RWPE2 (cell line): ENCODE measurements at regions not wholly inside any gene's neighbourhood (a gene's known extent, or its start where the extent isn't known, plus 50 kb on each side); places are given as distances from the start of the nearest gene placed in this dataset.

Experiments used
- ATAC-seq: fragments of 200-7000 bp; cut with Tn5 transposase; 3 replicates; pipeline ENCODE4 v1.9.1; 2021; ENCODE audit warnings: low read depth
- DNase-seq: peaks from one replicate; pipeline ENCODE4 v3.0.0-alpha.2; 2020; ENCODE audit warnings: low spot score
- H3K27ac ChIP-seq: fragments of 450-650 bp; 2 replicates; pipeline ENCODE4 v1.5.1; 2017; ENCODE audit warnings: mild to moderate bottlenecking; ENCODE audit not compliant: poor library complexity, severe bottlenecking
- H3K27me3 ChIP-seq: fragments of 250-450 bp; sonication (Bioruptor Pico); 2 replicates; pipeline ENCODE4 v1.5.1; 2021; ENCODE audit warnings: mild to moderate bottlenecking, moderate library complexity; ENCODE audit not compliant: insufficient read depth, poor library complexity, severe bottlenecking
- H3K36me3 ChIP-seq: fragments of 250-450 bp; sonication (Bioruptor Pico); 2 replicates; pipeline ENCODE4 v1.5.1; 2020; ENCODE audit warnings: low read depth, mild to moderate bottlenecking, moderate library complexity
- H3K4me1 ChIP-seq: fragments of 250-450 bp; sonication (Bioruptor Pico); 2 replicates; pipeline ENCODE4 v1.5.1; 2021; ENCODE audit warnings: mild to moderate bottlenecking, moderate library complexity; ENCODE audit not compliant: insufficient read depth, poor library complexity, severe bottlenecking
- H3K4me3 ChIP-seq: fragments of 250-450 bp; sonication (Bioruptor Pico); 2 replicates; pipeline ENCODE4 v1.5.1; 2021; ENCODE audit warnings: mild to moderate bottlenecking, moderate library complexity; ENCODE audit not compliant: severe bottlenecking
- H3K9me3 ChIP-seq: fragments of 250-450 bp; sonication (Bioruptor Pico); 2 replicates; pipeline ENCODE4 v1.5.1; 2021; ENCODE audit warnings: mild to moderate bottlenecking, moderate library complexity; ENCODE audit not compliant: severe bottlenecking
- CTCF ChIP-seq: fragments of 450-650 bp; IDR thresholded peaks from one replicate; pipeline ENCODE4 v1.5.1; 2017; ENCODE audit warnings: mild to moderate bottlenecking, moderate library complexity; ENCODE audit not compliant: poor library complexity, severe bottlenecking

DNA sequence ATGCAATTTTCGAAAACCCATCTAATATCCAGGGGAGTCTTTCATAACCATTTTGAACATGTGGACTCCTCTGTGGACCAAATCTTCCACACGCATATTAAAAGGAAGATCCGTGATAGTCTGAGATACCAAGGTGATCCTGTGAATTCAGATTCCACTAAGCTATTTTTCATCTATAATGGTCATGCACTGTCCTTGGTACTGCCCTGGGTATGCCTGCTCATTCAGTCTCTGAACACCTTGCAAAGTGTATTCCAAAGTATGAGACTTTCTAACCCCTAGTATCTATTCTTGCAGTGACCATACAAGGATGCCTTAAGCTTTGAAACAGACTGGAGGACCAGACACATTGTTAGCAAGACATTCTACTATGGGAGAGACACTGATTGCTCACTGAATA is 217.6 kb upstream of the CCDC150 start:
- H3K27me3 ChIP-seq: no peaks in the 10 kb centered on the region
- H3K9me3 ChIP-seq: no peaks in the 10 kb centered on the region
- DNase-seq (no peak), ATAC-seq (no peak)
- no peak for TF ChIP-seq CTCF
- H3K27ac ChIP-seq: no peak overlapping the region
- H3K4me3 ChIP-seq: no peak overlapping the region
- H3K4me1 ChIP-seq: no peaks in the 10 kb centered on the region
- no peaks in the 10 kb centered on the region for H3K36me3 ChIP-seq

GRCh38 chr2:196422361-196422760 is 217.2 kb upstream of the CCDC150 start:
- Histone ChIP-seq H3K27ac (no peak overlapping the region), H3K4me3 (no peak overlapping the region), H3K9me3 (no peaks in the 10 kb centered on the region), H3K36me3 (no peaks in the 10 kb centered on the region), H3K27me3 (no peaks in the 10 kb centered on the region), H3K4me1 (no peaks in the 10 kb centered on the region)
- TF ChIP-seq CTCF: no peak
- DNase-seq (no peak), ATAC-seq (no peak)

DNA sequence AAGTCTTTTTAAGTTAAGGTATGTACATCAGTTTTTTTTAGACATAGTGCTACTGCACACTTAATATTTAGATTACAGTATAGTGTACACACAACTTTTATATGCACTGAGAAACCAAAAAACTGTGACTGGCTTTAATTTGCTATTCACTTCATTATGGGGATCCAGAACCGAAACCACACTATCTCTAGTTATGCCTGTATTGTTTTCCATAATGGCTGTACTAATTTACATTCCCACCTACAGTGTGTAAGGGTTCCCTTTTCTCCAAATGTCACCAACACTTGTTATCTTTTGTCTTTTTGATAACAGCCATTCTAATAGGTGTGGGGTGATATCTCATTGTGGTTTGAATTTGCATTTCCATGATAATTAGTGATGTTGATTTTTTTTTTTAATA is 213.4 kb upstream of the CCDC150 start:
- no peaks in the 10 kb centered on the region for H3K27me3 ChIP-seq
- no peak overlapping the region for H3K4me3 ChIP-seq
- no peaks in the 10 kb centered on the region for H3K9me3 ChIP-seq
- TF ChIP-seq CTCF: no peak
- DNase-seq (no peak), ATAC-seq (no peak)
- no peaks in the 10 kb centered on the region for H3K36me3 ChIP-seq
- H3K4me1 ChIP-seq: no peaks in the 10 kb centered on the region
- H3K27ac ChIP-seq: no peak overlapping the region

GRCh38 chr2:196427986-196428634 is 211.4 kb upstream of the CCDC150 start:
- no peak for DNase-seq
- no peak overlapping the region for H3K4me3 ChIP-seq
- no peaks in the 10 kb centered on the region for H3K36me3 ChIP-seq
- ATAC-seq: no peak
- H3K27ac ChIP-seq: no peak overlapping the region
- no peaks in the 10 kb centered on the region for H3K27me3 ChIP-seq
- no peak for TF ChIP-seq CTCF
- no peaks in the 10 kb centered on the region for H3K4me1 ChIP-seq
- no peaks in the 10 kb centered on the region for H3K9me3 ChIP-seq

- no peak for TF ChIP-seq CTCF
- H3K36me3 ChIP-seq: no peaks in the 10 kb centered on the region
- H3K27ac ChIP-seq: no peak overlapping the region
- H3K4me3 ChIP-seq: no peak overlapping the region
- no peaks in the 10 kb centered on the region for H3K9me3 ChIP-seq
- DNase-seq (no peak), ATAC-seq (no peak)
- no peaks in the 10 kb centered on the region for H3K27me3 ChIP-seq
- no peaks in the 10 kb centered on the region for H3K4me1 ChIP-seq
Observed at GRCh38 chr2:196431076-196431475, 208.4 kb upstream of the CCDC150 start.
